Islet of Langerhans (tissue), 1 donor: ENCODE measurements at regions not wholly inside any gene's neighbourhood (a gene's known extent, or its start where the extent isn't known, plus 50 kb on each side); places are given as distances from the start of the nearest gene placed in this dataset.

ENCODE experiments used
- FAIRE-seq: peaks from one replicate; lab custom pipeline; 2011; peaks lifted over from hg19 to GRCh38; lab: Jason Lieb, UNC

GRCh38 chr2:163456953-163457743 is 278.7 kb downstream of the FIGN start:
- no peak for FAIRE-seq

- FAIRE-seq: no peak
Measured at GRCh38 chr2:163455815-163456214, 280.0 kb downstream of the FIGN start.

GRCh38 chr2:163453920-163454319 is 281.9 kb downstream of the FIGN start:
- FAIRE-seq: no peak

GRCh38 chr2:163441603-163442002 is 294.2 kb downstream of the FIGN start:
- no peak for FAIRE-seq

DNA sequence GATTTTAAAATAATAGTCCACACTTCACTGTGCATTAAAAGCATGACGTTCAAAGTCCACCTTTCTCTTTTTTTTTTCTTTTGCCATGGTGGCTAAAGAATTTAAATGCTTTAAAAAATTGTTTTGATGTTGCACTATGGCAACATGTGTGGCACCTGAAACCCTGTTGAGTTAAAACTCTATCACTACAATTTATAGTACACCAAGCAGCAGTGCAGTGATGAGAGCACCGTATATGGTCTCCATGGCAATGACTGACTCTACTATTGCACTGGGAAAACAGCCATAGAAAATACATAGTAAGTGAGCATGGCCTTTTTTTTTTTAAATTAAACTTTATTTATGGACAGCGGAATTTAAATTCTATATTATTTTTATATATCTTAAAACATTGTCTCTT is 298.8 kb downstream of the FIGN start:
- FAIRE-seq: no peak

GRCh38 chr2:163428187-163428586 is 307.6 kb downstream of the FIGN start:
- FAIRE-seq: no peak

DNA sequence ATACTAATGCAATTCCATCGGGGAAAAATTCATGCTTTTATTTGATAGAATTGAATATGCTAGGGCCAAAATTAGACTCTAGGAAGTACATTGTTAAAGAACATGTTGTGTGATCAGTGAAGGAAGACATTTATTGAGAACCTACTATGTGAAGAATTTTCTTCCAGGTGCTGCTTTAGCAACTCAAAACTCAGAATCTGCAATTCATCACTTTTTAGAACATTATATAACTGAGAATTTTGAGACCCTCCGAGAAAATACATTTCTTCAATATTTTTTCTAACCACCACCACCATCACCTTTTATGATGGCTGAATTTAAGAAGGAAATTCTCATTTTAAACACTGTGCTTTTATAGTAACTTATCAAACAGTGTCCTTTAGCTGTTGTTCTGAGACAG is 315.2 kb downstream of the FIGN start:
- no peak for FAIRE-seq

GRCh38 chr2:163419000-163419830 is 316.6 kb downstream of the FIGN start:
- FAIRE-seq: no peak

GRCh38 chr2:163417596-163418337 is 318.0 kb downstream of the FIGN start:
- FAIRE-seq: no peak

- FAIRE-seq: no peak
Measured at GRCh38 chr2:163414121-163414520, 321.7 kb downstream of the FIGN start.

GRCh38 chr2:163407296-163407695 is 328.5 kb downstream of the FIGN start:
- no peak for FAIRE-seq

- FAIRE-seq: no peak
Measured at GRCh38 chr2:163405298-163405697, 330.5 kb downstream of the FIGN start.

- FAIRE-seq: no peak
Measured at GRCh38 chr2:163401481-163401880, 334.3 kb downstream of the FIGN start.

GRCh38 chr2:163397451-163397850 is 338.4 kb downstream of the FIGN start:
- no peak for FAIRE-seq

- FAIRE-seq: no peak
Measured at GRCh38 chr2:163395602-163396001, 340.2 kb downstream of the FIGN start.

DNA sequence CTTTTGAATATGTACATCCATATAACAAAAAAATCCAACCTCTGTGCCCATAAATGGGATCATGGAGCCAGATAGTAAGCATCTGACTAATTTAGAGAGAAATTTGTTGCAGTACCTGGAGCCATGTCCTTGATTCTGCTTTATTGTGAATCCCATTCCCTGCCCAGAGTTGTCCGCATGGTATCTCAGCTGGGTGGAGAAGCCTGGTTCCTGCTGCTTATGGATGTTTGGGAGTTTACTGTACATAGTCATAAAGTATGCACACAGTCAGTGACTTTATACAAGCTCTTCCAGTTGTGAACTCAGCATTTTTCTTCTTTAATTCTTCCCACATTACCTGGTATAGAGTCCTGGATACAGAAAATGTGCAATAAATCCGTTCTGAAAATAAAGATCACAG is 346.0 kb downstream of the FIGN start:
- FAIRE-seq: no peak

- FAIRE-seq: no peak
Measured at GRCh38 chr2:163375472-163375871, 360.3 kb downstream of the FIGN start.

DNA sequence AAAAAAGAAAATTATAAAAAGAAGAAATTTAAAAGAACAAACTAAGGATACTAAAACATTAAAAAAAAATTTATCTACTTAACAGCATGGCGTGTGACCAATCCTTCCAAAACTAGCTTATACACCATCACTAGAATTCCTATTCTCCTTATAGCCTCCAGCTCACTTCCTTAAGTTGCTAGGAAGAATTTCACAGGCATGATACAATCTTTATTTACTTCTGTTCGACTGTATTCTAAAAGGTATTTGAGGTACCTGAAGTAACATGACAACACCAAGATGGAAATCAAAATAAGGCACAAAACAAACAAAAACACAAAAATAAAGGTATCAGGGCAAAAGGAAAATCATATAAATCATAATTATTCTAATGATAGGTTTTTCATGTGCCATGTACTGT is 360.7 kb downstream of the FIGN start:
- no peak for FAIRE-seq

- FAIRE-seq: no peak
Measured at GRCh38 chr2:163374282-163374681, 361.5 kb downstream of the FIGN start.

DNA sequence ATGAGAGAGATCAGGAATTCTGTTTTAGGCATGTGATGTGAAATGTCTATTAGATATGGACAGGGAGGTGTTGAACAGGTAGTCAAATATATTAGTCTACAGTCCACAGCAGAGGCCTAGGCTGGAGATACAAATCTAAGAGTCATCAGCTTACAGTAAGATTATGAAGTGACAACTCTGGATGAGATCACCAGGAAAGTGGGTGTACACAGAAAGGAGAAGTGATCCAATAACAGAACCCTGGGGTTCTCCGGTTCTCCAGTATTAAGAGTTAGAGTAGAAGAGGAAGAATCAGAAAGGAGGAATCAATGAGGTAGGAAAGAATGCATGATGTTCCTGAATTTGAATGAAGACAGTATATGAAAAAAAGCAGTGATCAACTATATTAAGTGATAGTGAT is 362.3 kb downstream of the FIGN start:
- FAIRE-seq: no peak

DNA sequence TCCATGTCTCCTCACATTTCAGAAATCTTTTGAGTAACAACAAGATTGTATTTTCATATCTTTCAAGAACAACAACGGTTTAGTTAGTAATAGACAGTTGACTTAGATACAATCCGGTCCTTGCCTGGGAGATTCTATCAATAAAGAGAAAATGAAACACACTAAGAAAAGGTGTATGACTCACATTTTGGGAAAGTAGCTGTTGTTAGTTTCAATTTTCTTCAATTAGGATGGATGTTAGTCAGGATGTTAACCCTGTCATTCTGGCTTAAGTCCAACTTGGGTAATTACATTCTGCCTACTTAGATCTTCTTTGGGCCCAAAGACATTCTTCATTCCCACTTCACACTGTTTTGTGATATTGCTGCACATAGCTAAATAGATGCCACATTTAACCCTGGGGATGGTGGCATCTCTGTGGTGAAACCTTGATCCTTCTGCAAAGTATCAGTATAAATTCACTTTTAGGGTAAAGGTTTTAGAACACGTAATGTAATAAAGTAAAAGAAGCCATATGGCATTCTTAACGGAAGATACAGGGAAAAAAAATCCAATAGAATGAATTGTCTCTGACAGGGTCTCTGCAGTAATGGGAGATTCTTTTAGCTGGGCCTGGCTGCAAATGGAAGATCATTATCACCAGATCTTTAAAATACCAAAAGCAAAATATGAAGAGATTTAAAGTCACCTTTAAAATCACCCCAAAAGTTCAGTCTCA is 365.5 kb downstream of the FIGN start:
- no peak for FAIRE-seq

DNA sequence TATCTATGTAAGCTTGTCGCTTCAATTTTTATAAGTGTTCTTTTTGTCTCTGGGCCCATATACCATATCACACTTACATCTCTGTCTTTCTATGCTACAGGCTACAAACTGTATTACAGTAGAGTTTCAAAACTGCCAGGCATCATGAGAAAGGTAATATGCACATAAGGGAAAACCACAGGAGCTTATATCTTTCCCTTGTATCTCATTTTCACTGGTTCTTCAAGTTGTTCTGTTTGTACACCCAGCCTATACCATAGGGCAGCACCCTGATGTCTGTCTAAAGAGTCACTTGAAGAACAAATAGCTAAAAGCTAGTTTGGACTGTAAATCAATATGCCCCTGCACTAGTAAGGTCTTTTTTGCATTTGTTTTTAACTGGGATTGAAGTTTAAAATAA is 366.7 kb downstream of the FIGN start:
- FAIRE-seq: no peak
